ENCODE measurements at regions not wholly inside any gene's neighbourhood (a gene's known extent, or its start where the extent isn't known, plus 50 kb on each side); places are given as distances from the start of the nearest gene placed in this dataset.

GRCh38 chr4:123081971-123082370, 159.6 kb upstream of the NUDT6 start:
- no peak for TF ChIP-seq CTCF (IDR thresholded peaks at IDR 0.05)
- TF ChIP-seq POLR2A (IDR thresholded peaks at IDR 0.05): no peak
